SK-N-MC (cell line): ENCODE measurements at regions not wholly inside any gene's neighbourhood (a gene's known extent, or its start where the extent isn't known, plus 50 kb on each side); places are given as distances from the start of the nearest gene placed in this dataset.

ENCODE experiments used
- EZH2 ChIP-seq: fragments of 200-600 bp; sonication (generic); IDR thresholded peaks from one replicate; pipeline ENCODE4 v1.6.1; 2017; ENCODE audit warnings: antibody characterized with exemption
- POLR2AphosphoS5 ChIP-seq: IDR thresholded peaks from 2 replicates; pipeline ENCODE4 v1.6.1; 2012; ENCODE audit warnings: mild to moderate bottlenecking, low read depth, low read length, borderline replicate concordance

GRCh38 chr13:77836423-77836822, 82.2 kb downstream of the EDNRB start:
- TF ChIP-seq POLR2AphosphoS5 (no peak), EZH2 (no peak)
